Neural progenitor cell (in vitro differentiated cells): ENCODE measurements at regions not wholly inside any gene's neighbourhood (a gene's known extent, or its start where the extent isn't known, plus 50 kb on each side); places are given as distances from the start of the nearest gene placed in this dataset.
"Not testable (repeated sequence)": the region's sequence is repeated elsewhere in the genome, so short reads cannot be mapped to it uniquely, and the experiment has no call there.

Source experiments
- CTCF ChIP-seq: fragments of 200-600 bp; sonication (generic); IDR thresholded peaks from 2 replicates; pipeline ENCODE4 v1.5.1; 2017; ENCODE audit warnings: antibody characterized with exemption, mild to moderate bottlenecking
- EZH2 ChIP-seq: fragments of 200-600 bp; sonication (generic); IDR thresholded peaks from 2 replicates; pipeline ENCODE4 v1.6.1; 2017; ENCODE audit warnings: antibody characterized with exemption, mild to moderate bottlenecking, moderate library complexity
- EZH2phosphoT487 ChIP-seq: fragments of 200-600 bp; sonication (generic); IDR thresholded peaks from 2 replicates; pipeline ENCODE4 v1.6.1; 2017; ENCODE audit warnings: antibody characterized with exemption

DNA sequence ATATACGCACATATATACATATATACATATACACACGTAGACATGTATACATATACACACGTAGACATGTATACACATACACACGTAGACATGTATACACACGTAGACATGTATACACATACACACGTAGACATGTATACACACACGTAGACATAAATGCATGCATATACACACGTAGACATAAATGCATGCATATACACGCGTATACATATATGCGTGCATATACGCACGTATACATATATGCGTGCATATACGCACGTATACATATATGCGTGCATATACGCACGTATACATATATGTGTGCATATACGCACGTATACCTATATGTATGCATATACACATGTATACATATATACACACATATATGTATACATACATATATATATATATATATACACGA, 114.9 kb upstream of the XIST start:
- TF ChIP-seq EZH2phosphoT487, EZH2, CTCF: not testable (repeated sequence)
